Activated T-cell treated with anti-CD3 and anti-CD28 coated beads, Interleukin-2, amount 50 U/mL, for 24 hours (primary cell): ENCODE measurements at regions not wholly inside any gene's neighbourhood (a gene's known extent, or its start where the extent isn't known, plus 50 kb on each side); places are given as distances from the start of the nearest gene placed in this dataset.
"Not testable (repeated sequence)": the region's sequence is repeated elsewhere in the genome, so short reads cannot be mapped to it uniquely, and the experiment has no call there.

Experiments
- DNase-seq: peaks from one replicate; pipeline ENCODE4 v3.0.0-alpha.2; 2020
- H3K27ac Mint-ChIP-seq: 2 replicates; pipeline ENCODE4 v1.8.0; 2020; ENCODE audit warnings: mild to moderate bottlenecking, mixed read lengths
- H3K27me3 Mint-ChIP-seq: 2 replicates; pipeline ENCODE4 v1.8.0; 2020; ENCODE audit warnings: mixed read lengths
- H3K36me3 Mint-ChIP-seq: 2 replicates; pipeline ENCODE4 v1.8.0; 2020; ENCODE audit warnings: low read depth, mixed read lengths
- H3K4me1 Mint-ChIP-seq: 2 replicates; pipeline ENCODE4 v1.8.0; 2020; ENCODE audit warnings: low read depth, mixed read lengths
- H3K4me3 Mint-ChIP-seq: 2 replicates; pipeline ENCODE4 v1.8.0; 2020; ENCODE audit warnings: mild to moderate bottlenecking, moderate library complexity, mixed read lengths
- H3K9me3 Mint-ChIP-seq: 2 replicates; pipeline ENCODE4 v1.8.0; 2020; ENCODE audit warnings: mixed read lengths

- no peaks in the 10 kb centered on the region for H3K4me1 Mint-ChIP-seq
Measured at GRCh38 chr7:42650701-42651100, 261.2 kb downstream of the C7orf25 start.

GRCh38 chr7:42650171-42650570, 261.7 kb downstream of the C7orf25 start:
- Mint-ChIP-seq H3K9me3 (peaks cover 7% of the 10 kb centered on the region), H3K4me3 (no peak overlapping the region), H3K27ac (no peak overlapping the region), H3K27me3 (peaks cover 4% of the 10 kb centered on the region), H3K36me3 (no peaks in the 10 kb centered on the region), H3K4me1 (no peaks in the 10 kb centered on the region)
- no peak for DNase-seq

More at GRCh38 chr7:42650701-42651100, 261.2 kb downstream of the C7orf25 start:
- Mint-ChIP-seq H3K9me3 (peaks cover 11% of the 10 kb centered on the region), H3K27ac (no peak overlapping the region), H3K36me3 (no peaks in the 10 kb centered on the region), H3K4me3 (no peak overlapping the region), H3K27me3 (peaks cover 4% of the 10 kb centered on the region)
- no peak for DNase-seq

GRCh38 chr7:42645906-42646305, 266.0 kb downstream of the C7orf25 start:
- Mint-ChIP-seq H3K9me3 (no peaks in the 10 kb centered on the region), H3K4me3 (no peak overlapping the region), H3K27me3 (peaks cover 8% of the 10 kb centered on the region), H3K27ac (no peak overlapping the region), H3K4me1 (no peaks in the 10 kb centered on the region), H3K36me3 (no peaks in the 10 kb centered on the region)
- DNase-seq = no peak

- H3K4me3 Mint-ChIP-seq = no peak overlapping the region
- H3K27me3 Mint-ChIP-seq = peaks cover 8% of the 10 kb centered on the region
- H3K27ac Mint-ChIP-seq = no peak overlapping the region
- no peak for DNase-seq
- H3K4me1 Mint-ChIP-seq = no peaks in the 10 kb centered on the region
- H3K9me3 Mint-ChIP-seq = no peaks in the 10 kb centered on the region
- H3K36me3 Mint-ChIP-seq = no peaks in the 10 kb centered on the region
Measured at GRCh38 chr7:42642699-42643098, 269.2 kb downstream of the C7orf25 start.

GRCh38 chr7:42639930-42640329, 271.9 kb downstream of the C7orf25 start:
- no peak overlapping the region for H3K27ac Mint-ChIP-seq

GRCh38 chr7:42636380-42636779, 275.5 kb downstream of the C7orf25 start:
- H3K27me3 Mint-ChIP-seq, H3K36me3 Mint-ChIP-seq, H3K9me3 Mint-ChIP-seq, H3K4me1 Mint-ChIP-seq, DNase-seq, H3K27ac Mint-ChIP-seq, H3K4me3 Mint-ChIP-seq: not testable (repeated sequence)

More at GRCh38 chr7:42639930-42640329, 271.9 kb downstream of the C7orf25 start:
- Mint-ChIP-seq H3K9me3 (no peaks in the 10 kb centered on the region), H3K27me3 (peaks cover 8% of the 10 kb centered on the region), H3K4me1 (no peaks in the 10 kb centered on the region), H3K36me3 (no peaks in the 10 kb centered on the region), H3K4me3 (no peak overlapping the region)
- no peak for DNase-seq

GRCh38 chr7:42628054-42628453, 283.8 kb downstream of the C7orf25 start:
- Mint-ChIP-seq H3K4me1 (no peaks in the 10 kb centered on the region), H3K36me3 (no peaks in the 10 kb centered on the region), H3K27ac (no peak overlapping the region), H3K27me3 (peaks cover 9% of the 10 kb centered on the region), H3K9me3 (no peaks in the 10 kb centered on the region), H3K4me3 (no peak overlapping the region)
- DNase-seq = no peak

GRCh38 chr7:42627626-42628025, 284.2 kb downstream of the C7orf25 start:
- Mint-ChIP-seq H3K9me3 (no peaks in the 10 kb centered on the region), H3K4me3 (no peak overlapping the region), H3K27me3 (peaks cover 9% of the 10 kb centered on the region), H3K36me3 (no peaks in the 10 kb centered on the region), H3K4me1 (no peaks in the 10 kb centered on the region), H3K27ac (no peak overlapping the region)
- no peak for DNase-seq

- Mint-ChIP-seq H3K36me3 (no peaks in the 10 kb centered on the region), H3K4me1 (no peaks in the 10 kb centered on the region), H3K4me3 (no peak overlapping the region)
Measured at GRCh38 chr7:42627101-42627500, 284.8 kb downstream of the C7orf25 start.

GRCh38 chr7:42625421-42625820, 286.4 kb downstream of the C7orf25 start:
- DNase-seq = no peak
- peaks cover 9% of the 10 kb centered on the region for H3K27me3 Mint-ChIP-seq
- H3K27ac Mint-ChIP-seq = no peak overlapping the region
- no peak overlapping the region for H3K4me3 Mint-ChIP-seq
- no peaks in the 10 kb centered on the region for H3K4me1 Mint-ChIP-seq
- H3K9me3 Mint-ChIP-seq = no peaks in the 10 kb centered on the region
- H3K36me3 Mint-ChIP-seq = no peaks in the 10 kb centered on the region

More at GRCh38 chr7:42627101-42627500, 284.8 kb downstream of the C7orf25 start:
- Mint-ChIP-seq H3K27ac (no peak overlapping the region), H3K9me3 (no peaks in the 10 kb centered on the region), H3K27me3 (peaks cover 9% of the 10 kb centered on the region)
- DNase-seq = no peak

- Mint-ChIP-seq H3K9me3 (no peaks in the 10 kb centered on the region), H3K36me3 (no peaks in the 10 kb centered on the region), H3K27ac (no peak overlapping the region), H3K27me3 (peaks cover 9% of the 10 kb centered on the region), H3K4me1 (no peaks in the 10 kb centered on the region), H3K4me3 (no peak overlapping the region)
- DNase-seq = no peak
Measured at GRCh38 chr7:42624471-42624870, 287.4 kb downstream of the C7orf25 start.

- Mint-ChIP-seq H3K4me3 (no peak overlapping the region), H3K36me3 (no peaks in the 10 kb centered on the region), H3K4me1 (no peaks in the 10 kb centered on the region), H3K27ac (no peak overlapping the region), H3K27me3 (no peaks in the 10 kb centered on the region), H3K9me3 (no peaks in the 10 kb centered on the region)
- no peak for DNase-seq
Measured at GRCh38 chr7:42621543-42622219, 290.2 kb downstream of the C7orf25 start.

- Mint-ChIP-seq H3K4me3 (no peak overlapping the region), H3K4me1 (no peaks in the 10 kb centered on the region), H3K27ac (no peak overlapping the region), H3K27me3 (no peaks in the 10 kb centered on the region), H3K9me3 (no peaks in the 10 kb centered on the region), H3K36me3 (no peaks in the 10 kb centered on the region)
- no peak for DNase-seq
Measured at GRCh38 chr7:42618651-42619360, 293.1 kb downstream of the C7orf25 start.

GRCh38 chr7:42617806-42618457, 293.9 kb downstream of the C7orf25 start:
- Mint-ChIP-seq H3K4me1 (no peaks in the 10 kb centered on the region), H3K4me3 (no peak overlapping the region), H3K27me3 (no peaks in the 10 kb centered on the region), H3K9me3 (no peaks in the 10 kb centered on the region), H3K27ac (no peak overlapping the region), H3K36me3 (no peaks in the 10 kb centered on the region)
- DNase-seq = no peak
